H9 (cell line): ENCODE measurements at regions not wholly inside any gene's neighbourhood (a gene's known extent, or its start where the extent isn't known, plus 50 kb on each side); places are given as distances from the start of the nearest gene placed in this dataset.

ENCODE experiments used
- DNase-seq: peaks from one replicate; pipeline ENCODE4 v3.0.0-alpha.2; 2017
- H2AFZ ChIP-seq: one replicate; pipeline ENCODE4 v1.6.1; 2013; ENCODE audit warnings: mild to moderate bottlenecking, low read length, control low read depth, moderate library complexity
- H2AK5ac ChIP-seq: 2 replicates; pipeline ENCODE4 v1.6.1; 2013; ENCODE audit warnings: low read length, control low read depth, mixed read lengths; ENCODE audit not compliant: insufficient read length
- H2BK120ac ChIP-seq: one replicate; pipeline ENCODE4 v1.6.1; 2013; ENCODE audit warnings: low read depth, mild to moderate bottlenecking, low read length, control low read depth, inconsistent platforms; ENCODE audit not compliant: poor library complexity, severe bottlenecking
- H2BK12ac ChIP-seq: 2 replicates; pipeline ENCODE4 v1.6.1; 2013; ENCODE audit warnings: low read length, control low read depth, mixed read lengths, low read depth; ENCODE audit not compliant: insufficient read length
- H2BK15ac ChIP-seq: 2 replicates; pipeline ENCODE4 v1.6.1; 2013; ENCODE audit warnings: low read depth, low read length, control low read depth
- H2BK20ac ChIP-seq: one replicate; pipeline ENCODE4 v1.6.1; 2013; ENCODE audit warnings: low read depth, mild to moderate bottlenecking, low read length, control low read depth, inconsistent platforms; ENCODE audit not compliant: poor library complexity, severe bottlenecking
- H2BK5ac ChIP-seq: 2 replicates; pipeline ENCODE4 v1.6.1; 2013; ENCODE audit warnings: low read length, control low read depth, mixed read lengths; ENCODE audit not compliant: insufficient read length
- H3K14ac ChIP-seq: 2 replicates; pipeline ENCODE4 v1.6.1; 2013; ENCODE audit warnings: low read length, control low read depth; ENCODE audit not compliant: insufficient read depth
- H3K18ac ChIP-seq: 2 replicates; pipeline ENCODE4 v1.6.1; 2013; ENCODE audit warnings: low read depth, mild to moderate bottlenecking, mixed read lengths, low read length, control low read depth; ENCODE audit not compliant: insufficient read length
- H3K23ac ChIP-seq: 2 replicates; pipeline ENCODE4 v1.6.1; 2013; ENCODE audit warnings: low read length, control low read depth, mixed read lengths, low read depth; ENCODE audit not compliant: insufficient read length
- H3K23me2 ChIP-seq: 2 replicates; pipeline ENCODE4 v1.6.1; 2013; ENCODE audit warnings: low read depth, mild to moderate bottlenecking, mixed read lengths, low read length, control low read depth; ENCODE audit not compliant: insufficient read length, poor library complexity, severe bottlenecking
- H3K27ac ChIP-seq: 2 replicates; pipeline ENCODE4 v1.5.1; 2013; ENCODE audit warnings: low read length, control low read depth, mixed read lengths, low read depth; ENCODE audit not compliant: insufficient read length
- H3K27me3 ChIP-seq: 2 replicates; pipeline ENCODE4 v1.6.1; 2013; ENCODE audit warnings: low read length, control low read depth, inconsistent platforms; ENCODE audit not compliant: insufficient read depth
- H3K4ac ChIP-seq: 2 replicates; pipeline ENCODE4 v1.6.1; 2013; ENCODE audit warnings: low read depth, mild to moderate bottlenecking, control low read depth, inconsistent platforms, low read length, moderate library complexity
- H3K4me1 ChIP-seq: 2 replicates; pipeline ENCODE4 v1.6.1; 2013; ENCODE audit warnings: low read length, control low read depth, inconsistent platforms; ENCODE audit not compliant: insufficient read depth
- H3K4me2 ChIP-seq: 2 replicates; pipeline ENCODE4 v1.6.1; 2013; ENCODE audit warnings: low read length, control low read depth, mixed read lengths; ENCODE audit not compliant: insufficient read length, insufficient read depth
- H3K56ac ChIP-seq: 2 replicates; pipeline ENCODE4 v1.6.1; 2013; ENCODE audit warnings: low read depth, mild to moderate bottlenecking, mixed read lengths, low read length, control low read depth; ENCODE audit not compliant: insufficient read length
- H3K79me1 ChIP-seq: 2 replicates; pipeline ENCODE4 v1.6.1; 2013; ENCODE audit warnings: low read depth, mild to moderate bottlenecking, moderate library complexity, low read length, control low read depth, inconsistent platforms; ENCODE audit not compliant: insufficient read depth, poor library complexity, severe bottlenecking
- H3K79me2 ChIP-seq: 2 replicates; pipeline ENCODE4 v1.6.1; 2013; ENCODE audit warnings: low read length, control low read depth, inconsistent platforms; ENCODE audit not compliant: insufficient read depth
- H3K9ac ChIP-seq: 2 replicates; pipeline ENCODE4 v1.6.1; 2013; ENCODE audit warnings: low read length, control low read depth, mixed read lengths; ENCODE audit not compliant: insufficient read length; ENCODE audit errors: extremely low read depth
- H3K9me3 ChIP-seq: one replicate; pipeline ENCODE4 v1.6.1; 2013; ENCODE audit warnings: low read depth, low read length, inconsistent platforms; ENCODE audit not compliant: control insufficient read depth
- H3T11ph ChIP-seq: one replicate; pipeline ENCODE4 v1.6.1; 2013; ENCODE audit warnings: mild to moderate bottlenecking, low read length, control low read depth, inconsistent platforms
- H4K20me1 ChIP-seq: one replicate; pipeline ENCODE4 v1.6.1; 2013; ENCODE audit not compliant: control insufficient read depth, insufficient read length, insufficient read depth
- H4K5ac ChIP-seq: 2 replicates; pipeline ENCODE4 v1.6.1; 2013; ENCODE audit warnings: low read depth, mild to moderate bottlenecking, mixed read lengths, low read length, control low read depth; ENCODE audit not compliant: insufficient read length
- H4K8ac ChIP-seq: replicated peaks from 2 replicates; pipeline ENCODE4 v1.6.1; 2013; ENCODE audit warnings: low read length, control low read depth, mixed read lengths, low read depth; ENCODE audit not compliant: insufficient read length
- H4K91ac ChIP-seq: 2 replicates; pipeline ENCODE4 v1.6.1; 2013; ENCODE audit warnings: low read depth, mild to moderate bottlenecking, moderate library complexity, mixed read lengths, low read length, control low read depth; ENCODE audit not compliant: insufficient read length
- H3K27ac Mint-ChIP-seq, 3 experiments: 2 replicates in 2 of 3; 3 replicates in 1 of 3; pipeline ENCODE4 v1.8.0; 2020 to 2021; ENCODE audit warnings: mixed read lengths in 3 of 3, mild to moderate bottlenecking in 1 of 3, moderate library complexity in 1 of 3
- H3K27me3 Mint-ChIP-seq: 2 replicates; pipeline ENCODE4 v1.8.0; 2021; ENCODE audit warnings: low read depth, mild to moderate bottlenecking, moderate library complexity, mixed read lengths
- H3K36me3 Mint-ChIP-seq, 3 experiments: 2 replicates in 2 of 3; 3 replicates in 1 of 3; pipeline ENCODE4 v1.8.0; 2020 to 2021; ENCODE audit warnings: low read depth in 3 of 3, mixed read lengths in 3 of 3; ENCODE audit not compliant: insufficient read depth in 1 of 3
- H3K4me1 Mint-ChIP-seq, 2 experiments: 2 replicates each; pipeline ENCODE4 v1.8.0; 2020; ENCODE audit warnings: mixed read lengths in 2 of 2
- H3K4me3 Mint-ChIP-seq, 2 experiments: 2 replicates in 1 of 2; 3 replicates in 1 of 2; pipeline ENCODE4 v1.8.0; 2020 to 2021; ENCODE audit warnings: mild to moderate bottlenecking in 2 of 2, mixed read lengths in 2 of 2, moderate library complexity in 1 of 2
- H3K9me3 Mint-ChIP-seq, 2 experiments: 2 replicates in 1 of 2; 3 replicates in 1 of 2; pipeline ENCODE4 v1.8.0; 2020; ENCODE audit warnings: mild to moderate bottlenecking in 2 of 2, mixed read lengths in 2 of 2, moderate library complexity in 1 of 2
- WGBS: extraction: QIAGEN DNeasy Blood & Tissue Kit; methylation state at CpG from one replicate; pipeline ENCODE4 v1.1.7; 2013; ENCODE audit warnings: missing lambda C conversion rate, low lambda C conversion rate, mixed read lengths; ENCODE audit not compliant: insufficient read length; ENCODE audit errors: extremely low coverage; 5-methylcytosine and 5-hydroxymethylcytosine counted together
- TF ChIP-seq, protein P1 (sequence below): fragments of 200-600 bp; sonication (generic); conservative IDR thresholded peaks from 3 replicates; pipeline ENCODE4 v1.8.0; 2021; ENCODE audit warnings: antibody characterized with exemption, mild to moderate bottlenecking

GRCh38 chr17:33811984-33812577 is 443.0 kb upstream of the CCL2 start:
- H3K4ac ChIP-seq, result no peak overlapping the region
- H3K27me3 Mint-ChIP-seq, result peaks cover under 1% of the 10 kb centered on the region
- H3K27ac ChIP-seq, result no peak overlapping the region
- DNase-seq, result no peak
- no peaks in the 10 kb centered on the region for H3K23me2 ChIP-seq
- no CpG with 5 or more reads among the region's 4 CpGs for WGBS
- H3K18ac ChIP-seq, result no peak overlapping the region
- H3K9me3 ChIP-seq, result no peaks in the 10 kb centered on the region
- no peak overlapping the region; a peak in 1 of 7 replicates for H3K27ac Mint-ChIP-seq
- H3K4me2 ChIP-seq, result no peak overlapping the region
- H3K4me1 Mint-ChIP-seq, result peaks cover 22 to 32% of the 10 kb centered on the region in 2 experiments
- H2BK5ac ChIP-seq, result no peak overlapping the region
- H3K9me3 Mint-ChIP-seq, result no peaks in the 10 kb centered on the region; a peak in 2 of 5 replicates
- H2BK12ac ChIP-seq, result no peak overlapping the region
- no peak overlapping the region for H2AFZ ChIP-seq
- H3K9ac ChIP-seq, result no peak overlapping the region
- H3K56ac ChIP-seq, result no peak overlapping the region
- H3K23ac ChIP-seq, result no peak overlapping the region
- H3K27me3 ChIP-seq, result no peaks in the 10 kb centered on the region; the same call in 1 of the 2 replicates
- no peak overlapping the region for H3K14ac ChIP-seq
- no peak overlapping the region for H2BK20ac ChIP-seq
- no peak overlapping the region for H3T11ph ChIP-seq
- TF ChIP-seq, protein P1, sequence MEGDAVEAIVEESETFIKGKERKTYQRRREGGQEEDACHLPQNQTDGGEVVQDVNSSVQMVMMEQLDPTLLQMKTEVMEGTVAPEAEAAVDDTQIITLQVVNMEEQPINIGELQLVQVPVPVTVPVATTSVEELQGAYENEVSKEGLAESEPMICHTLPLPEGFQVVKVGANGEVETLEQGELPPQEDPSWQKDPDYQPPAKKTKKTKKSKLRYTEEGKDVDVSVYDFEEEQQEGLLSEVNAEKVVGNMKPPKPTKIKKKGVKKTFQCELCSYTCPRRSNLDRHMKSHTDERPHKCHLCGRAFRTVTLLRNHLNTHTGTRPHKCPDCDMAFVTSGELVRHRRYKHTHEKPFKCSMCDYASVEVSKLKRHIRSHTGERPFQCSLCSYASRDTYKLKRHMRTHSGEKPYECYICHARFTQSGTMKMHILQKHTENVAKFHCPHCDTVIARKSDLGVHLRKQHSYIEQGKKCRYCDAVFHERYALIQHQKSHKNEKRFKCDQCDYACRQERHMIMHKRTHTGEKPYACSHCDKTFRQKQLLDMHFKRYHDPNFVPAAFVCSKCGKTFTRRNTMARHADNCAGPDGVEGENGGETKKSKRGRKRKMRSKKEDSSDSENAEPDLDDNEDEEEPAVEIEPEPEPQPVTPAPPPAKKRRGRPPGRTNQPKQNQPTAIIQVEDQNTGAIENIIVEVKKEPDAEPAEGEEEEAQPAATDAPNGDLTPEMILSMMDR, result no peak
- no peak overlapping the region for H2AK5ac ChIP-seq
- H3K36me3 Mint-ChIP-seq, result no peaks in the 10 kb centered on the region; a peak in 1 of 7 replicates
- H3K4me1 ChIP-seq, result no peaks in the 10 kb centered on the region
- H3K4me3 Mint-ChIP-seq, result no peak overlapping the region
- H4K20me1 ChIP-seq, result no peaks in the 10 kb centered on the region
- H3K79me1 ChIP-seq, result no peaks in the 10 kb centered on the region
- H4K5ac ChIP-seq, result no peak overlapping the region
- no peak overlapping the region for H2BK15ac ChIP-seq
- H3K79me2 ChIP-seq, result no peaks in the 10 kb centered on the region
- no peak overlapping the region for H2BK120ac ChIP-seq
- H4K91ac ChIP-seq, result no peak overlapping the region
- H4K8ac ChIP-seq, result no peak overlapping the region
